Neural cell (in vitro differentiated cells): ENCODE measurements at regions not wholly inside any gene's neighbourhood (a gene's known extent, or its start where the extent isn't known, plus 50 kb on each side); places are given as distances from the start of the nearest gene placed in this dataset.

Experiments
- H2AFZ ChIP-seq: fragments of 200-600, 300-800 bp; sonication (generic), shearing (Covaris generic); 2 replicates; pipeline ENCODE4 v1.6.0; 2014; ENCODE audit warnings: low read depth, mild to moderate bottlenecking, antibody characterized with exemption, low read length, moderate library complexity
- H3F3A ChIP-seq: fragments of 200-600 bp; shearing (Covaris generic); 2 replicates; pipeline ENCODE4 v1.6.1; 2016; ENCODE audit warnings: mild to moderate bottlenecking, moderate library complexity, mixed read lengths, antibody characterized with exemption, low read length; ENCODE audit not compliant: insufficient read depth, poor library complexity, severe bottlenecking
- H3K27ac ChIP-seq: fragments of 200-600, 300-800 bp; sonication (generic), shearing (Covaris generic); 2 replicates; pipeline ENCODE4 v1.5.1; 2014; ENCODE audit warnings: mild to moderate bottlenecking, low read length, moderate library complexity
- H3K27me3 ChIP-seq: fragments of 300-800, 200-600 bp; sonication (generic), shearing (Covaris generic); 2 replicates; pipeline ENCODE4 v1.6.0; 2014; ENCODE audit warnings: mild to moderate bottlenecking, low read depth, low read length, moderate library complexity; ENCODE audit not compliant: insufficient read depth
- H3K36me3 ChIP-seq: fragments of 300-800, 200-600 bp; sonication (generic), shearing (Covaris generic); 2 replicates; pipeline ENCODE4 v1.5.1; 2014; ENCODE audit warnings: mild to moderate bottlenecking, antibody characterized with exemption, low read length, moderate library complexity; ENCODE audit not compliant: insufficient read depth
- H3K4me2 ChIP-seq: fragments of 300-800, 200-600 bp; sonication (generic), shearing (Covaris generic); 2 replicates; pipeline ENCODE4 v1.6.0; 2014; ENCODE audit warnings: mild to moderate bottlenecking, low read length
- H3K4me3 ChIP-seq: fragments of 300-800, 200-600 bp; sonication (generic), shearing (Covaris generic); 2 replicates; pipeline ENCODE4 v1.5.1; 2014; ENCODE audit warnings: mild to moderate bottlenecking, low read length, moderate library complexity
- H3K79me2 ChIP-seq: fragments of 200-600 bp; shearing (Covaris generic); replicated peaks from 2 replicates; pipeline ENCODE4 v1.6.0; 2014; ENCODE audit warnings: mild to moderate bottlenecking, low read length, moderate library complexity; ENCODE audit not compliant: insufficient read depth
- H3K9ac ChIP-seq: fragments of 300-800, 200-600 bp; sonication (generic), shearing (Covaris generic); 2 replicates; pipeline ENCODE4 v1.6.1; 2016; ENCODE audit warnings: mild to moderate bottlenecking, low read length, mixed read lengths
- H3K9me2 ChIP-seq: fragments of 200-600 bp; shearing (Covaris generic); 2 replicates; pipeline ENCODE4 v1.6.1; 2016; ENCODE audit warnings: mild to moderate bottlenecking, low read length, mixed read lengths; ENCODE audit not compliant: insufficient read depth
- H3K9me3 ChIP-seq: fragments of 200-600, 300-800 bp; sonication (generic), shearing (Covaris generic); 2 replicates; pipeline ENCODE4 v1.6.1; 2016; ENCODE audit warnings: mild to moderate bottlenecking, mixed run types, low read length, moderate library complexity, mixed read lengths
- H4K20me1 ChIP-seq: fragments of 200-600 bp; shearing (Covaris generic); 2 replicates; pipeline ENCODE4 v1.6.1; 2016; ENCODE audit warnings: mild to moderate bottlenecking, mixed run types; ENCODE audit not compliant: insufficient read depth
- CTCF ChIP-seq: fragments of 450-650 bp; IDR thresholded peaks from 2 replicates; pipeline ENCODE4 v1.5.1; 2014; ENCODE audit warnings: antibody characterized with exemption, mild to moderate bottlenecking, moderate library complexity; ENCODE audit not compliant: poor library complexity, severe bottlenecking
- EP300 ChIP-seq: fragments of 450-650 bp; conservative IDR thresholded peaks from 2 replicates; pipeline ENCODE4 v1.6.1; 2014; ENCODE audit warnings: antibody characterized with exemption, mild to moderate bottlenecking, moderate library complexity; ENCODE audit not compliant: poor library complexity, severe bottlenecking
- EZH2 ChIP-seq: fragments of 200-600, 300-800 bp; shearing (Covaris generic), sonication (generic); IDR thresholded peaks from 2 replicates; pipeline ENCODE4 v1.6.1; 2014; ENCODE audit warnings: antibody characterized with exemption, low read length, borderline replicate concordance, mild to moderate bottlenecking; ENCODE audit not compliant: insufficient read depth, poor library complexity, severe bottlenecking
- MXI1 ChIP-seq: fragments of 450-650 bp; conservative IDR thresholded peaks from 2 replicates; pipeline ENCODE4 v1.6.1; 2014; ENCODE audit warnings: antibody characterized with exemption, mild to moderate bottlenecking; ENCODE audit not compliant: poor library complexity, severe bottlenecking
- POLR2AphosphoS5 ChIP-seq: IDR thresholded peaks from 2 replicates; pipeline ENCODE4 v1.6.1; 2012
- RAD21 ChIP-seq: fragments of 450-650 bp; conservative IDR thresholded peaks from 2 replicates; pipeline ENCODE4 v1.6.1; 2014; ENCODE audit warnings: antibody characterized with exemption, mild to moderate bottlenecking, moderate library complexity
- REST ChIP-seq: IDR thresholded peaks from 2 replicates; pipeline ENCODE4 v1.6.1; 2012; ENCODE audit warnings: borderline replicate concordance
- SMC3 ChIP-seq: fragments of 450-650 bp; conservative IDR thresholded peaks from 2 replicates; pipeline ENCODE4 v1.6.1; 2014; ENCODE audit warnings: antibody characterized with exemption, mild to moderate bottlenecking, moderate library complexity; ENCODE audit not compliant: poor library complexity
- TAF1 ChIP-seq: IDR thresholded peaks from 2 replicates; pipeline ENCODE4 v1.6.1; 2012; ENCODE audit warnings: low read depth

DNA sequence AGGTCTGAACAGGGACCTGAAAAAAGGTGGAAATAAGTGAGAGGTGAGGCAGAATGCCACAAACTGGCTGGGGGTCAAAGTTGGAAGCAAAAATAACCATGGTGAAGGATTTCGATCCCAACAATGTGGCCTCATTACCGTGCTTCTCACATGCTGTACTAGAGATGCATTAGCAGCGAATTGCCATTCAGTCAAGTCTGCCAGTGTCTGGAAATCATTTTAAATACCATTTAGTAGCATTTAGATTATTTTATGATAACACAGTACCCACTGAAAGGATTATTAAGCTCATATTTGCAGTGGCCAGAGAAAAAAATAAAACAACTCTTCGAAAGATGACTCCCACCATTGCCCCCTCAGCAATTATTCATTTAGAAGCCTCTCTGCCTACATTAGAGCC is 294.6 kb upstream of the SLC24A2 start:
- no peak overlapping the region for H3K9ac ChIP-seq
- H3K9me3 ChIP-seq, result no peaks in the 10 kb centered on the region
- H4K20me1 ChIP-seq, result no peaks in the 10 kb centered on the region
- no peaks in the 10 kb centered on the region for H3K9me2 ChIP-seq
- H3K36me3 ChIP-seq, result no peaks in the 10 kb centered on the region
- H2AFZ ChIP-seq, result no peak overlapping the region
- no peak overlapping the region for H3K4me3 ChIP-seq
- no peaks in the 10 kb centered on the region for H3K79me2 ChIP-seq
- no peaks in the 10 kb centered on the region for H3F3A ChIP-seq
- no peaks in the 10 kb centered on the region for H3K27me3 ChIP-seq
- TF ChIP-seq SMC3 (no peak), CTCF (no peak), POLR2AphosphoS5 (no peak), EZH2 (no peak), REST (no peak), RAD21 (no peak), TAF1 (no peak), EP300 (no peak), MXI1 (no peak)
- H3K4me2 ChIP-seq, result no peak overlapping the region
- H3K27ac ChIP-seq, result no peak overlapping the region

DNA sequence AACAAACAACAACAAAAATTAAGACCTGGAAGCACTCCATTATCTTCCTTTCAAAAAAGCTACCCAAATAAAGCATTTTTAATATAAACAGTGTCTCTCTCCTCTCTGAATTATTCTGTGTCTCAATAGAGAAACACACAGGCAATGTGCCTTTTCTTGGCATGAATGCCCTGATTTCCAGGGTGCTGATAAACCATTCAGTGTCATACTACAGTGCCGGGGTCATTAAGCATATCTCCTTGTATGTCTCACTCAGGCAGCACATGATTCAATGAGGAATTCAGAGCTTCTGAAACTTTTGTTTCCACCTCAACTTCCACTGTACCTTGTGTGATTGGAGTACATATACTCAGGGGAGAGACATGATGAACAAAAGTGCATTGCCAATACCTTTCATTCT is 294.0 kb upstream of the SLC24A2 start:
- H3K9ac ChIP-seq, result no peak overlapping the region
- H3K36me3 ChIP-seq, result no peaks in the 10 kb centered on the region
- H3F3A ChIP-seq, result no peaks in the 10 kb centered on the region
- no peaks in the 10 kb centered on the region for H3K79me2 ChIP-seq
- H3K4me2 ChIP-seq, result no peak overlapping the region
- H3K9me2 ChIP-seq, result no peaks in the 10 kb centered on the region
- H2AFZ ChIP-seq, result no peak overlapping the region
- TF ChIP-seq EP300, result no peak
- no peak for TF ChIP-seq POLR2AphosphoS5
- TF ChIP-seq EZH2, result no peak
- no peak for TF ChIP-seq MXI1
- TF ChIP-seq TAF1, result no peak
- no peak for TF ChIP-seq RAD21
- TF ChIP-seq SMC3, result no peak
- TF ChIP-seq REST, result no peak
- no peak for TF ChIP-seq CTCF
- no peaks in the 10 kb centered on the region for H3K27me3 ChIP-seq
- no peaks in the 10 kb centered on the region for H3K9me3 ChIP-seq
- no peaks in the 10 kb centered on the region for H4K20me1 ChIP-seq
- no peak overlapping the region for H3K4me3 ChIP-seq
- H3K27ac ChIP-seq, result no peak overlapping the region
